Progenitor cell of endocrine pancreas (in vitro differentiated cells): ENCODE measurements at regions not wholly inside any gene's neighbourhood (a gene's known extent, or its start where the extent isn't known, plus 50 kb on each side); places are given as distances from the start of the nearest gene placed in this dataset.

Experiments
- DNase-seq: peaks from one replicate; pipeline ENCODE4 v3.0.0; 2021; ENCODE audit warnings: low spot score; ENCODE audit not compliant: unreplicated experiment
- H3K27ac Mint-ChIP-seq: 2 replicates; pipeline ENCODE4 v1.8.0; 2021; ENCODE audit warnings: mild to moderate bottlenecking, moderate library complexity, mixed read lengths
- H3K27me3 Mint-ChIP-seq: 2 replicates; pipeline ENCODE4 v1.8.0; 2021; ENCODE audit warnings: mixed read lengths
- H3K36me3 Mint-ChIP-seq: 2 replicates; pipeline ENCODE4 v1.8.0; 2022; ENCODE audit warnings: mixed read lengths; ENCODE audit not compliant: insufficient read depth
- H3K4me1 Mint-ChIP-seq: 2 replicates; pipeline ENCODE4 v1.8.0; 2021; ENCODE audit warnings: low read depth, mixed read lengths
- H3K4me3 Mint-ChIP-seq: 2 replicates; pipeline ENCODE4 v1.8.0; 2021; ENCODE audit warnings: low read depth, mild to moderate bottlenecking, moderate library complexity, mixed read lengths
- H3K9me3 Mint-ChIP-seq: 2 replicates; pipeline ENCODE4 v1.8.0; 2021; ENCODE audit warnings: low read depth, mixed read lengths
- CTCF ChIP-seq: fragments of 200-600 bp; sonication (generic); IDR thresholded peaks from one replicate; pipeline ENCODE4 v1.5.0; 2021; ENCODE audit warnings: antibody characterized with exemption, mild to moderate bottlenecking; ENCODE audit not compliant: unreplicated experiment

GRCh38 chr16:64089697-64090096 is 1032.2 kb downstream of the CDH11 start:
- Mint-ChIP-seq H3K27ac (no peak overlapping the region), H3K9me3 (no peaks in the 10 kb centered on the region), H3K36me3 (no peaks in the 10 kb centered on the region), H3K27me3 (no peaks in the 10 kb centered on the region), H3K4me1 (no peaks in the 10 kb centered on the region), H3K4me3 (no peak overlapping the region)
- peak; percentile 65 for TF ChIP-seq CTCF
- no peak for DNase-seq

DNA sequence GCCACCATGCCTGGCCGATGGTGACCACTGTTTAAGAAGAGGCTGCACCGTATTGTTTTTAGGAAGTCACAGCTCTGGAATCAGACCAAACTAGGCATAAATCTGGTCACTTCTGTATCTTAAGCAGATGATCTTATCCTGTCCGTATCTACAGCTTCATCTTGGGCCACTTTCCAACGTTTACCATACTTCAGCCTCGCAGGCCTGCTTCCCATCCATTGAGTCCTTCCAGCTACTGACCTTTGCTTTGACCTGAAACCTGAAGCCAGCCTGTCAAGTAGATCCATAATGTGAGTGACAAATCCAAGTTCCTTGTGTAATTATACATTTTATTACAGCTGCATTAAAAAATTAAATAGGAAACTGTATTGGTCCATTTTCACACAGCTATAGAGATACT is 1033.0 kb downstream of the CDH11 start:
- no peak for DNase-seq
- no peak for TF ChIP-seq CTCF
- Mint-ChIP-seq H3K4me3 (no peak overlapping the region), H3K36me3 (no peaks in the 10 kb centered on the region), H3K27ac (no peak overlapping the region), H3K9me3 (no peaks in the 10 kb centered on the region), H3K27me3 (no peaks in the 10 kb centered on the region), H3K4me1 (no peaks in the 10 kb centered on the region)

DNA sequence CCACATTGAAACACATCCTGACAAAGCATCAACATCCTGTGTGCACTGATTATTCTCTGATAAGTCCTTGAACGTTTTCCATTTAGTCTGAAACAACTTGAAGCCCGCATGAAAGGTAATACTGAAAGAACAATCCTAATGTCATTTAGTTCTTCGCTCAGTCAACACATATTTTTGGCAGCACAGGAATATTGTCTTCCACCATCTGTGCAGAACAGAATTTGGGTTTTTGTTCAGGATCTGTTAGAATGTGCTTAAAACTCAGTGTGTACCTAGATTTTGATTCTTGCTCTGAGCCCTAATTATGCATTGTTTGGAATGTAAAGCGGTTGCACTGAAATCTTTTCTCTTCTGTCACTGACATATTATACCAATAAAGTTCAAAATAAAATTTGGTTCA is 1036.6 kb downstream of the CDH11 start:
- Mint-ChIP-seq H3K9me3 (no peaks in the 10 kb centered on the region), H3K36me3 (no peaks in the 10 kb centered on the region), H3K27ac (no peak overlapping the region), H3K27me3 (no peaks in the 10 kb centered on the region), H3K4me3 (no peak overlapping the region), H3K4me1 (no peaks in the 10 kb centered on the region)
- DNase-seq, result no peak
- no peak for TF ChIP-seq CTCF

GRCh38 chr16:64084706-64085105 is 1037.2 kb downstream of the CDH11 start:
- Mint-ChIP-seq H3K4me1 (no peaks in the 10 kb centered on the region), H3K36me3 (no peaks in the 10 kb centered on the region), H3K27ac (no peak overlapping the region), H3K27me3 (no peaks in the 10 kb centered on the region), H3K9me3 (no peaks in the 10 kb centered on the region), H3K4me3 (no peak overlapping the region)
- TF ChIP-seq CTCF, result no peak
- no peak for DNase-seq

GRCh38 chr16:64083428-64084129 is 1038.3 kb downstream of the CDH11 start:
- Mint-ChIP-seq H3K4me3 (no peak overlapping the region), H3K36me3 (no peaks in the 10 kb centered on the region), H3K27ac (no peak overlapping the region), H3K4me1 (no peaks in the 10 kb centered on the region), H3K27me3 (no peaks in the 10 kb centered on the region), H3K9me3 (no peaks in the 10 kb centered on the region)
- no peak for TF ChIP-seq CTCF
- no peak for DNase-seq
